GM12878 (cell line): ENCODE measurements at regions not wholly inside any gene's neighbourhood (a gene's known extent, or its start where the extent isn't known, plus 50 kb on each side); places are given as distances from the start of the nearest gene placed in this dataset.

Source experiments
- ATAC-seq: fragments of 200-7000 bp; cut with Tn5 transposase; 3 replicates; pipeline ENCODE4 v1.9.1; 2020; ENCODE audit warnings: mild to moderate bottlenecking, moderate library complexity
- BruUV-seq: library from RNA; stranded (reverse); fragments of 400-500 nt; replicated peaks from 2 replicates; lab custom pipeline; 2021; lab: Mats Ljungman, UMichigan
- CTCF ChIA-PET: fragments of 300-600 bp; sonication (Branson Sonifier 250); formaldehyde crosslinking; extraction: SDS; loops from one replicate; lab custom pipeline; 2021; ENCODE audit warnings: inconsistent platforms; lab: Yijun Ruan, JAX
- POLR2A ChIA-PET: fragments of 350-600 bp; formaldehyde crosslinking; extraction: SDS; loops from one replicate; lab custom pipeline; 2021; ENCODE audit warnings: inconsistent platforms; lab: Charles Lee
- RAD21 ChIA-PET: fragments of 300-600 bp; sonication (Branson Sonifier 250); formaldehyde crosslinking; loops from one replicate; lab custom pipeline; 2023; ENCODE audit warnings: antibody characterized with exemption; ENCODE audit not compliant: unreplicated experiment; lab: Charles Lee
- SMC1A ChIA-PET: fragments of 300-600 bp; sonication (Branson Sonifier 250); formaldehyde crosslinking; loops from one replicate; lab custom pipeline; 2023; ENCODE audit not compliant: unreplicated experiment, uncharacterized antibody; lab: Charles Lee
- DNase-seq: peaks from one replicate; pipeline ENCODE4 v3.0.0-alpha.2; 2011; ENCODE audit warnings: low read depth, low spot score
- FAIRE-seq: peaks from 3 replicates; lab custom pipeline; 2011; peaks lifted over from hg19 to GRCh38; lab: Jason Lieb, UNC
- H2AFZ ChIP-seq: 2 replicates; pipeline ENCODE4 v1.6.0; 2011; ENCODE audit warnings: low read depth, low read length, control low read depth; ENCODE audit not compliant: control insufficient read depth
- H3K27ac ChIP-seq: 2 replicates; pipeline ENCODE4 v1.5.1; 2011; ENCODE audit warnings: control low read depth; ENCODE audit not compliant: control insufficient read depth, insufficient read depth
- H3K27me3 ChIP-seq, 2 experiments: replicated peaks in 1 of 2; 2 replicates each; pipeline versions ENCODE4 v1.6.0 to v1.6.1; 2011; ENCODE audit warnings: low read length in 1 of 2; ENCODE audit not compliant: control insufficient read depth in 2 of 2, insufficient read depth in 2 of 2
- H3K36me3 ChIP-seq, 2 experiments: 2 replicates each; pipeline ENCODE4 v1.5.1; 2011; ENCODE audit warnings: low read length in 1 of 2; ENCODE audit not compliant: control insufficient read depth in 2 of 2, insufficient read depth in 2 of 2
- H3K4me1 ChIP-seq: 2 replicates; pipeline ENCODE4 v1.6.1; 2011; ENCODE audit warnings: mild to moderate bottlenecking, low read length, moderate library complexity, mixed read lengths; ENCODE audit not compliant: control insufficient read depth, insufficient read depth
- H3K4me2 ChIP-seq: 2 replicates; pipeline ENCODE4 v1.6.0; 2011; ENCODE audit warnings: control low read depth; ENCODE audit not compliant: control insufficient read depth, insufficient read depth
- H3K4me3 ChIP-seq: fragments of 200-600 bp; sonication (generic); 2 replicates; pipeline ENCODE4 v1.5.1; 2016
- H3K79me2 ChIP-seq: 2 replicates; pipeline ENCODE4 v1.6.0; 2011; ENCODE audit warnings: low read length; ENCODE audit not compliant: control insufficient read depth, insufficient read depth
- H3K9ac ChIP-seq: 2 replicates; pipeline ENCODE4 v1.8.0; 2011; ENCODE audit warnings: low read length, control low read depth, mixed read lengths; ENCODE audit not compliant: control insufficient read depth, insufficient read depth
- H3K9me3 ChIP-seq: replicated peaks from 3 replicates; pipeline ENCODE4 v1.5.1; 2011; ENCODE audit warnings: mild to moderate bottlenecking, low read length; ENCODE audit not compliant: control insufficient read depth, insufficient read depth
- H4K20me1 ChIP-seq: 2 replicates; pipeline ENCODE4 v1.6.0; 2011; ENCODE audit not compliant: control insufficient read depth, insufficient read depth
- ETV6 ChIP-seq, 2 experiments: fragments of 450-650 bp in 1 of 2; IDR thresholded peaks in 1 of 2; conservative IDR thresholded peaks in 1 of 2; 2 replicates each; pipeline ENCODE4 v1.6.1; 2014; ENCODE audit warnings: antibody characterized with exemption in 1 of 2, borderline replicate concordance in 1 of 2, low read depth in 1 of 2, mild to moderate bottlenecking in 1 of 2, moderate library complexity in 1 of 2
- NBN ChIP-seq: fragments of 450-650 bp; IDR thresholded peaks from 2 replicates; pipeline ENCODE4 v1.6.1; 2016
- PAX8 ChIP-seq: fragments of 450-650 bp; IDR thresholded peaks from 2 replicates; pipeline ENCODE4 v1.6.1; 2017; ENCODE audit warnings: mild to moderate bottlenecking, moderate library complexity
- POLR2A ChIP-seq: IDR thresholded peaks from 2 replicates; pipeline ENCODE4 v1.6.1; 2011; ENCODE audit warnings: low read depth, mild to moderate bottlenecking, low read length
- WGBS: methylation state at CpG from one replicate; pipeline ENCODE4 v1.1.6; 2016; ENCODE audit warnings: low lambda C conversion rate; ENCODE audit not compliant: insufficient replicate concordance, insufficient coverage; ENCODE audit errors: missing lambda C conversion rate; 5-methylcytosine and 5-hydroxymethylcytosine counted together
- in situ Hi-C: fragments of 300-500 bp; cut with MboI; formaldehyde crosslinking; loops from 9 replicates; pipeline ENCODE4 v1.14.3; 2018; ENCODE audit warnings: mixed read lengths
- intact Hi-C: fragments of 100-400 bp; cut with micrococcal nuclease; formaldehyde crosslinking; loops from one replicate; pipeline ENCODE4 v1.14.2; 2022; ENCODE audit not compliant: unreplicated experiment
- TF ChIP-seq, protein P1 (sequence below): fragments of 450-650 bp; IDR thresholded peaks from 2 replicates; pipeline ENCODE4 v1.6.1; 2017; ENCODE audit warnings: mild to moderate bottlenecking, moderate library complexity
- TF ChIP-seq, protein P2 (sequence below): fragments of 450-650 bp; IDR thresholded peaks from 2 replicates; pipeline ENCODE4 v1.6.1; 2014; ENCODE audit warnings: mild to moderate bottlenecking
- TF ChIP-seq, protein P3 (sequence below): IDR thresholded peaks from 2 replicates; pipeline ENCODE4 v1.6.1; 2012; ENCODE audit warnings: low read length, inconsistent platforms
- TF ChIP-seq, protein P4 (sequence below), 3 experiments: IDR thresholded peaks in 2 of 3; conservative IDR thresholded peaks in 1 of 3; 2 replicates each; pipeline ENCODE4 v1.5.1; 2011; ENCODE audit warnings: low read depth in 3 of 3, low read length in 3 of 3, mild to moderate bottlenecking in 3 of 3, control low read depth in 2 of 3, moderate library complexity in 2 of 3, inconsistent platforms in 1 of 3, mixed read lengths in 1 of 3; ENCODE audit not compliant: control insufficient read depth in 2 of 3, insufficient read depth in 1 of 3; ENCODE audit errors: extremely low read depth in 1 of 3
- TF ChIP-seq, protein P5 (sequence below): IDR thresholded peaks from 2 replicates; pipeline ENCODE4 v1.6.1; 2011; ENCODE audit warnings: borderline replicate concordance, low read depth, mild to moderate bottlenecking, moderate library complexity, low read length; ENCODE audit not compliant: insufficient read depth, poor library complexity, severe bottlenecking

DNA sequence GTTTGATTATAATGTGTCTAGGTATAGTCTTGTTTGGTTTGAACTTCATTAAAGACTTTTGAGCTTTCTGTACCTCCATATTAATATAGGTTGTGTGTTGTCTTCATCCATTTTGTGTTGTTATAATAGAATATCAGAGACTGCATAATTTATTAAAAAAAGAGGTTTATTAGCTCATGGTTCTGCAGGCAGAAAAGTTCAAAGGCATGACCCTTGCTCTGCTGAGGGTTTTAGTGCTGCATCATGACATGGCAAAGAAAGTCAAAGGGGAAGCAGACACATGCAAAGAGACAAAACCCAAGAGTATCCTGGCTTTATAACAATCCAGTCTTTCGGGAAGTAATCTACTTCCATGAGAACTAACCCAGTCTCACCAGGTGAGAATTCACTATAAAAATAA is 358.2 kb downstream of the EDEM1 start (continued):
- TF ChIP-seq, protein P1, sequence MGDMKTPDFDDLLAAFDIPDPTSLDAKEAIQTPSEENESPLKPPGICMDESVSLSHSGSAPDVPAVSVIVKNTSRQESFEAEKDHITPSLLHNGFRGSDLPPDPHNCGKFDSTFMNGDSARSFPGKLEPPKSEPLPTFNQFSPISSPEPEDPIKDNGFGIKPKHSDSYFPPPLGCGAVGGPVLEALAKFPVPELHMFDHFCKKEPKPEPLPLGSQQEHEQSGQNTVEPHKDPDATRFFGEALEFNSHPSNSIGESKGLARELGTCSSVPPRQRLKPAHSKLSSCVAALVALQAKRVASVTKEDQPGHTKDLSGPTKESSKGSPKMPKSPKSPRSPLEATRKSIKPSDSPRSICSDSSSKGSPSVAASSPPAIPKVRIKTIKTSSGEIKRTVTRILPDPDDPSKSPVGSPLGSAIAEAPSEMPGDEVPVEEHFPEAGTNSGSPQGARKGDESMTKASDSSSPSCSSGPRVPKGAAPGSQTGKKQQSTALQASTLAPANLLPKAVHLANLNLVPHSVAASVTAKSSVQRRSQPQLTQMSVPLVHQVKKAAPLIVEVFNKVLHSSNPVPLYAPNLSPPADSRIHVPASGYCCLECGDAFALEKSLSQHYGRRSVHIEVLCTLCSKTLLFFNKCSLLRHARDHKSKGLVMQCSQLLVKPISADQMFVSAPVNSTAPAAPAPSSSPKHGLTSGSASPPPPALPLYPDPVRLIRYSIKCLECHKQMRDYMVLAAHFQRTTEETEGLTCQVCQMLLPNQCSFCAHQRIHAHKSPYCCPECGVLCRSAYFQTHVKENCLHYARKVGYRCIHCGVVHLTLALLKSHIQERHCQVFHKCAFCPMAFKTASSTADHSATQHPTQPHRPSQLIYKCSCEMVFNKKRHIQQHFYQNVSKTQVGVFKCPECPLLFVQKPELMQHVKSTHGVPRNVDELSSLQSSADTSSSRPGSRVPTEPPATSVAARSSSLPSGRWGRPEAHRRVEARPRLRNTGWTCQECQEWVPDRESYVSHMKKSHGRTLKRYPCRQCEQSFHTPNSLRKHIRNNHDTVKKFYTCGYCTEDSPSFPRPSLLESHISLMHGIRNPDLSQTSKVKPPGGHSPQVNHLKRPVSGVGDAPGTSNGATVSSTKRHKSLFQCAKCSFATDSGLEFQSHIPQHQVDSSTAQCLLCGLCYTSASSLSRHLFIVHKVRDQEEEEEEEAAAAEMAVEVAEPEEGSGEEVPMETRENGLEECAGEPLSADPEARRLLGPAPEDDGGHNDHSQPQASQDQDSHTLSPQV: no peak
- TF ChIP-seq POLR2A (no peak), ETV6 (conservative IDR thresholded peaks at IDR 0.05 in 1 of 2, IDR thresholded peaks at IDR 0.05 in 1 of 2; ENCODE audit: borderline replicate concordance in 1 of 2, low read depth in 1 of 2) (no peak), PAX8 (no peak)
- TF ChIP-seq, protein P2, sequence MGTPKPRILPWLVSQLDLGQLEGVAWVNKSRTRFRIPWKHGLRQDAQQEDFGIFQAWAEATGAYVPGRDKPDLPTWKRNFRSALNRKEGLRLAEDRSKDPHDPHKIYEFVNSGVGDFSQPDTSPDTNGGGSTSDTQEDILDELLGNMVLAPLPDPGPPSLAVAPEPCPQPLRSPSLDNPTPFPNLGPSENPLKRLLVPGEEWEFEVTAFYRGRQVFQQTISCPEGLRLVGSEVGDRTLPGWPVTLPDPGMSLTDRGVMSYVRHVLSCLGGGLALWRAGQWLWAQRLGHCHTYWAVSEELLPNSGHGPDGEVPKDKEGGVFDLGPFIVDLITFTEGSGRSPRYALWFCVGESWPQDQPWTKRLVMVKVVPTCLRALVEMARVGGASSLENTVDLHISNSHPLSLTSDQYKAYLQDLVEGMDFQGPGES: no peak
- TF ChIP-seq, protein P3, sequence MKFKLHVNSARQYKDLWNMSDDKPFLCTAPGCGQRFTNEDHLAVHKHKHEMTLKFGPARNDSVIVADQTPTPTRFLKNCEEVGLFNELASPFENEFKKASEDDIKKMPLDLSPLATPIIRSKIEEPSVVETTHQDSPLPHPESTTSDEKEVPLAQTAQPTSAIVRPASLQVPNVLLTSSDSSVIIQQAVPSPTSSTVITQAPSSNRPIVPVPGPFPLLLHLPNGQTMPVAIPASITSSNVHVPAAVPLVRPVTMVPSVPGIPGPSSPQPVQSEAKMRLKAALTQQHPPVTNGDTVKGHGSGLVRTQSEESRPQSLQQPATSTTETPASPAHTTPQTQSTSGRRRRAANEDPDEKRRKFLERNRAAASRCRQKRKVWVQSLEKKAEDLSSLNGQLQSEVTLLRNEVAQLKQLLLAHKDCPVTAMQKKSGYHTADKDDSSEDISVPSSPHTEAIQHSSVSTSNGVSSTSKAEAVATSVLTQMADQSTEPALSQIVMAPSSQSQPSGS: no peak

DNA sequence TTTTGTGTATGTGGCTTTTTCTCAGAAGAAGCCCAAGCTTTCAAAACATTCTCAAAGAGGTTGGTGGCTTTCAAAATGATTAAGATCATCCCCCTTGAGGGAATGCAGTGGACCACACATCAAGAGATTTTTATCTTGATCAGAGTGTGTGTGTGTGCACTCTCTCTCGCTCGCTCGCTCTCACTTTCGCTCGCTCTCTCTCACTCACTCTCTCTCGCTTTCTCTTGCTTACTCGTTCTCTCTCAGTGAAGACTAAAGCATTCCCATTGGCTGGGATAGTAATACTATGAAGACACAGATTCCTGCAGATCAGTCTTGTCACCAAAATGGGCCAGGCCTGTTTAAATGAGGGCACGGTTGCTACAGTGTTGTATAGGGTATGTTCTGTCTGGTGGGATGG is 365.7 kb downstream of the EDEM1 start:
- TF ChIP-seq, protein P4, sequence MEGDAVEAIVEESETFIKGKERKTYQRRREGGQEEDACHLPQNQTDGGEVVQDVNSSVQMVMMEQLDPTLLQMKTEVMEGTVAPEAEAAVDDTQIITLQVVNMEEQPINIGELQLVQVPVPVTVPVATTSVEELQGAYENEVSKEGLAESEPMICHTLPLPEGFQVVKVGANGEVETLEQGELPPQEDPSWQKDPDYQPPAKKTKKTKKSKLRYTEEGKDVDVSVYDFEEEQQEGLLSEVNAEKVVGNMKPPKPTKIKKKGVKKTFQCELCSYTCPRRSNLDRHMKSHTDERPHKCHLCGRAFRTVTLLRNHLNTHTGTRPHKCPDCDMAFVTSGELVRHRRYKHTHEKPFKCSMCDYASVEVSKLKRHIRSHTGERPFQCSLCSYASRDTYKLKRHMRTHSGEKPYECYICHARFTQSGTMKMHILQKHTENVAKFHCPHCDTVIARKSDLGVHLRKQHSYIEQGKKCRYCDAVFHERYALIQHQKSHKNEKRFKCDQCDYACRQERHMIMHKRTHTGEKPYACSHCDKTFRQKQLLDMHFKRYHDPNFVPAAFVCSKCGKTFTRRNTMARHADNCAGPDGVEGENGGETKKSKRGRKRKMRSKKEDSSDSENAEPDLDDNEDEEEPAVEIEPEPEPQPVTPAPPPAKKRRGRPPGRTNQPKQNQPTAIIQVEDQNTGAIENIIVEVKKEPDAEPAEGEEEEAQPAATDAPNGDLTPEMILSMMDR (IDR thresholded peaks at IDR 0.05 in 2 of 3, conservative IDR thresholded peaks at IDR 0.05 in 1 of 3; ENCODE audit: control insufficient read depth in 2 of 3, extremely low read depth in 1 of 3, insufficient read depth in 1 of 3, low read depth in 3 of 3, low read length in 3 of 3): no peak
- TF ChIP-seq, protein P5, sequence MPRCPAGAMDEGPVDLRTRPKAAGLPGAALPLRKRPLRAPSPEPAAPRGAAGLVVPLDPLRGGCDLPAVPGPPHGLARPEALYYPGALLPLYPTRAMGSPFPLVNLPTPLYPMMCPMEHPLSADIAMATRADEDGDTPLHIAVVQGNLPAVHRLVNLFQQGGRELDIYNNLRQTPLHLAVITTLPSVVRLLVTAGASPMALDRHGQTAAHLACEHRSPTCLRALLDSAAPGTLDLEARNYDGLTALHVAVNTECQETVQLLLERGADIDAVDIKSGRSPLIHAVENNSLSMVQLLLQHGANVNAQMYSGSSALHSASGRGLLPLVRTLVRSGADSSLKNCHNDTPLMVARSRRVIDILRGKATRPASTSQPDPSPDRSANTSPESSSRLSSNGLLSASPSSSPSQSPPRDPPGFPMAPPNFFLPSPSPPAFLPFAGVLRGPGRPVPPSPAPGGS: peak; percentile 61
- no peak for TF ChIP-seq NBN
- H3K9ac ChIP-seq: no peak overlapping the region
- RAD21 ChIA-PET: no interaction called here
- H3K4me1 ChIP-seq: no peaks in the 10 kb centered on the region
- no peaks in the 10 kb centered on the region for H3K79me2 ChIP-seq
- no peak overlapping the region for H3K4me3 ChIP-seq
- no peak for ATAC-seq
- H3K36me3 ChIP-seq: no peaks in the 10 kb centered on the region
- H3K27ac ChIP-seq: no peak overlapping the region
- no TSS peak for BruUV-seq
- H3K27me3 ChIP-seq: no peaks in the 10 kb centered on the region
- POLR2A ChIA-PET: no interaction called here
- 69% methylated on average over 8 of the region's 8 CpGs for WGBS
- intact Hi-C loops (no loop called here), in situ Hi-C loops (no loop called here)
- CTCF ChIA-PET: no interaction called here
- H4K20me1 ChIP-seq: no peaks in the 10 kb centered on the region
- FAIRE-seq: no peak
- no peak overlapping the region for H3K4me2 ChIP-seq
- H2AFZ ChIP-seq: no peak overlapping the region
- DNase-seq: no peak
- H3K9me3 ChIP-seq: no peaks in the 10 kb centered on the region
- SMC1A ChIA-PET: interaction anchor here (0.6 kb wide), 1 partner anchor 502 kb away, joined by 4 read pairs; no protein-coding TSS in a partner anchor
